Stomach (tissue), 4 donors: ENCODE measurements at regions not wholly inside any gene's neighbourhood (a gene's known extent, or its start where the extent isn't known, plus 50 kb on each side); places are given as distances from the start of the nearest gene placed in this dataset.

Experiments
- small RNA-seq, 4 donors: library from RNA; depleted of rRNA; stranded (forward); fragments of <200 nt; gene quantifications; one replicate each; pipeline ENCODE3, GENCODE V24; 2016

Small RNA genes in the stretch of these regions (small RNA-seq; reads per million reads assigned to genes)
- gene MIR1587 (0 reads per million in 4 donors), gene MIR3937 (0 reads per million in 4 donors), gene RN7SL732P (0 to 0.10 (median 0) reads per million in 4 donors), gene RNU6-591P (0 reads per million in 4 donors)
